HG03469 (cell line): ENCODE measurements at regions not wholly inside any gene's neighbourhood (a gene's known extent, or its start where the extent isn't known, plus 50 kb on each side); places are given as distances from the start of the nearest gene placed in this dataset.

Experiments
- ATAC-seq: cut with Tn5 transposase; IDR thresholded peaks from one replicate; pipeline ENCODE4 v1.9.1; 2021; ENCODE audit warnings: mild to moderate bottlenecking, moderate library complexity, moderate number of reproducible peaks; ENCODE audit not compliant: unreplicated experiment

- ATAC-seq: no peak
Observed at GRCh38 chr12:92089559-92089958, 56.1 kb downstream of the BTG1 start.

- no peak for ATAC-seq
Observed at GRCh38 chr12:92088805-92089204, 56.8 kb downstream of the BTG1 start.

GRCh38 chr12:92085736-92086040, 60.0 kb downstream of the BTG1 start:
- no peak for ATAC-seq

- ATAC-seq: no peak
Observed at GRCh38 chr12:92085040-92085735, 60.5 kb downstream of the BTG1 start.

- no peak for ATAC-seq
Observed at GRCh38 chr12:92080911-92081285, 64.7 kb downstream of the BTG1 start.

GRCh38 chr12:92079054-92079385, 66.6 kb downstream of the BTG1 start:
- ATAC-seq: no peak

GRCh38 chr12:92078167-92079053, 67.2 kb downstream of the BTG1 start:
- no peak for ATAC-seq

GRCh38 chr12:92077530-92077929, 68.1 kb downstream of the BTG1 start:
- ATAC-seq: no peak

- no peak for ATAC-seq
Observed at GRCh38 chr12:92076101-92076500, 69.5 kb downstream of the BTG1 start.

GRCh38 chr12:92075425-92075914, 70.2 kb downstream of the BTG1 start:
- ATAC-seq: no peak

GRCh38 chr12:92074889-92075288, 70.8 kb downstream of the BTG1 start:
- ATAC-seq: no peak

- no peak for ATAC-seq
Observed at GRCh38 chr12:92073094-92073493, 72.6 kb downstream of the BTG1 start.

GRCh38 chr12:92072112-92072511, 73.5 kb downstream of the BTG1 start:
- no peak for ATAC-seq

- no peak for ATAC-seq
Observed at GRCh38 chr12:92070864-92071445, 74.7 kb downstream of the BTG1 start.

- no peak for ATAC-seq
Observed at GRCh38 chr12:92070054-92070863, 75.4 kb downstream of the BTG1 start.

GRCh38 chr12:92068459-92068858, 77.2 kb downstream of the BTG1 start:
- ATAC-seq: no peak

GRCh38 chr12:92065639-92066038, 80.0 kb downstream of the BTG1 start:
- ATAC-seq: no peak

- ATAC-seq: no peak
Observed at GRCh38 chr12:92065018-92065499, 80.6 kb downstream of the BTG1 start.

- no peak for ATAC-seq
Observed at GRCh38 chr12:92064422-92064821, 81.2 kb downstream of the BTG1 start.

- no peak for ATAC-seq
Observed at GRCh38 chr12:92063641-92064040, 82.0 kb downstream of the BTG1 start.
